SK-N-SH treated with all-trans-retinoic acid at 6 μM for 48 hours (cell line): ENCODE measurements at regions not wholly inside any gene's neighbourhood (a gene's known extent, or its start where the extent isn't known, plus 50 kb on each side); places are given as distances from the start of the nearest gene placed in this dataset.

Experiments used
- ATAC-seq: fragments of 200-7000 bp; cut with Tn5 transposase; 3 replicates; pipeline ENCODE4 v1.9.1; 2020; ENCODE audit warnings: mild to moderate bottlenecking, moderate library complexity
- ARNTL ChIP-seq: fragments of 450-650 bp; formaldehyde crosslinking; IDR thresholded peaks from 2 replicates; pipeline ENCODE4 v1.5.0; 2020; ENCODE audit warnings: low read depth, mild to moderate bottlenecking, moderate library complexity, borderline replicate concordance
- BACH2 ChIP-seq: fragments of 250-450 bp; sonication (Bioruptor Pico); IDR thresholded peaks from 2 replicates; pipeline ENCODE4 v1.9.0; 2021; ENCODE audit warnings: mild to moderate bottlenecking, borderline replicate concordance
- CREB5 ChIP-seq: fragments of 250-450 bp; sonication (Bioruptor Pico); IDR thresholded peaks from 2 replicates; pipeline ENCODE4 v1.5.1; 2020; ENCODE audit warnings: low read depth, mild to moderate bottlenecking, moderate library complexity
- CSDC2 ChIP-seq: fragments of 250-450 bp; sonication (Bioruptor Pico); IDR thresholded peaks from 2 replicates; pipeline ENCODE4 v1.5.0; 2020; ENCODE audit warnings: mild to moderate bottlenecking, moderate library complexity
- ESRRG ChIP-seq: fragments of 250-450 bp; sonication (Bioruptor Pico); IDR thresholded peaks from 2 replicates; pipeline ENCODE4 v1.6.1; 2021; ENCODE audit warnings: mild to moderate bottlenecking
- GLIS3 ChIP-seq: fragments of 250-450 bp; sonication (Bioruptor Pico); IDR thresholded peaks from 2 replicates; pipeline ENCODE4 v1.5.0; 2020; ENCODE audit warnings: mild to moderate bottlenecking, moderate library complexity
- OSR1 ChIP-seq: fragments of 250-450 bp; sonication (Bioruptor Pico); IDR thresholded peaks from 2 replicates; pipeline ENCODE4 v1.8.0; 2022; ENCODE audit warnings: moderate library complexity, mild to moderate bottlenecking, inconsistent platforms
- POU6F1 ChIP-seq: fragments of 250-450 bp; sonication (Bioruptor Pico); IDR thresholded peaks from 2 replicates; pipeline ENCODE4 v1.8.0; 2021; ENCODE audit warnings: low read depth, mild to moderate bottlenecking, moderate library complexity, borderline replicate concordance
- PPARA ChIP-seq: fragments of 250-450 bp; sonication (Bioruptor Pico); IDR thresholded peaks from 2 replicates; pipeline ENCODE4 v1.5.0; 2020; ENCODE audit warnings: mild to moderate bottlenecking, borderline replicate concordance
- RARB ChIP-seq: fragments of 250-450 bp; sonication (Bioruptor Pico); IDR thresholded peaks from 2 replicates; pipeline ENCODE4 v1.8.0; 2021; ENCODE audit warnings: mild to moderate bottlenecking, moderate library complexity
- SNAI2 ChIP-seq: fragments of 250-450 bp; sonication (Bioruptor Pico); IDR thresholded peaks from 2 replicates; pipeline ENCODE4 v1.5.0; 2020; ENCODE audit warnings: mild to moderate bottlenecking, moderate library complexity
- TCF4 ChIP-seq: fragments of 250-450 bp; sonication (Bioruptor Pico); IDR thresholded peaks from 2 replicates; pipeline ENCODE4 v1.8.0; 2021; ENCODE audit warnings: mild to moderate bottlenecking, moderate library complexity, borderline replicate concordance
- TOX ChIP-seq: fragments of 250-450 bp; sonication (Bioruptor Pico); IDR thresholded peaks from 2 replicates; pipeline ENCODE4 v1.8.0; 2021; ENCODE audit warnings: mild to moderate bottlenecking, moderate library complexity, borderline replicate concordance
- ZC3H10 ChIP-seq: fragments of 250-450 bp; sonication (Bioruptor Pico); IDR thresholded peaks from 2 replicates; pipeline ENCODE4 v1.5.1; 2021; ENCODE audit warnings: mild to moderate bottlenecking, moderate library complexity
- ZFP3 ChIP-seq: fragments of 250-450 bp; sonication (Bioruptor Pico); IDR thresholded peaks from 2 replicates; pipeline ENCODE4 v1.5.0; 2020; ENCODE audit warnings: mild to moderate bottlenecking, moderate library complexity
- ZFP30 ChIP-seq: fragments of 450-650 bp; formaldehyde crosslinking; IDR thresholded peaks from 2 replicates; pipeline ENCODE4 v1.5.0; 2022; ENCODE audit warnings: mild to moderate bottlenecking, moderate library complexity
- ZNF565 ChIP-seq: fragments of 450-650 bp; formaldehyde crosslinking; conservative IDR thresholded peaks from 2 replicates; pipeline ENCODE4 v1.5.0; 2020; ENCODE audit warnings: low read depth, mild to moderate bottlenecking, moderate library complexity
- ZNF70 ChIP-seq: fragments of 450-650 bp; formaldehyde crosslinking; IDR thresholded peaks from 2 replicates; pipeline ENCODE4 v1.5.0; 2020; ENCODE audit warnings: mild to moderate bottlenecking, moderate library complexity
- ZNF8 ChIP-seq: fragments of 450-650 bp; formaldehyde crosslinking; IDR thresholded peaks from 2 replicates; pipeline ENCODE4 v1.5.0; 2020; ENCODE audit warnings: mild to moderate bottlenecking, moderate library complexity
- TF ChIP-seq, protein P1 (sequence below): fragments of 250-450 bp; sonication (Bioruptor Pico); IDR thresholded peaks from 2 replicates; pipeline ENCODE4 v1.5.1; 2021; ENCODE audit warnings: mild to moderate bottlenecking, moderate library complexity
- TF ChIP-seq, protein P2 (sequence below): fragments of 250-450 bp; sonication (Bioruptor Pico); IDR thresholded peaks from 2 replicates; pipeline ENCODE4 v1.8.0; 2020; ENCODE audit warnings: mild to moderate bottlenecking, moderate library complexity, borderline replicate concordance
- TF ChIP-seq, protein P3 (sequence below): fragments of 250-450 bp; sonication (Bioruptor Pico); IDR thresholded peaks from 2 replicates; pipeline ENCODE4 v1.5.0; 2020; ENCODE audit warnings: mild to moderate bottlenecking, moderate library complexity

DNA sequence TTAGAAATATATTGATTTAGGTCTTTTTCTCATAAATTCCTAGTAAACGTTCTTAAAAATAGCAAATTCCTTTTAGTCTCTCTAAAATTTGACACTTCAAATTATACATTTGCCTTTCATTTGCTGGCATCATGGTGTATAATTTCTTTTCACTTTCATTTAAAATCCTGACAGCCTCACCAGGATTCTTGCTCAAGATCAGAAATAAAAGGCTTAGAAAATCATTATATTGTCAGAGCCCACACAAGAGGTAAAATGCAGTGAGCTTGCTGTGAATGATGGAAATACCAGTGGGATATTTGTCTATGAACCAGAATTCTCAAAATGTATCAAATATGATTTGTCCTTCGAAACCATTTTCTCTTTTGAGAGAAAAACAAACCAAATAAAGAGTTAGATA lies 78.2 kb upstream of the PIK3C2G start:
- no peak for ATAC-seq
- no peak for TF ChIP-seq GLIS3 (CRISPR knock-in tag)
- TF ChIP-seq ZNF70 (CRISPR knock-in tag) = no peak
- TF ChIP-seq BACH2 (CRISPR knock-in tag) = no peak
- TF ChIP-seq, protein P1, sequence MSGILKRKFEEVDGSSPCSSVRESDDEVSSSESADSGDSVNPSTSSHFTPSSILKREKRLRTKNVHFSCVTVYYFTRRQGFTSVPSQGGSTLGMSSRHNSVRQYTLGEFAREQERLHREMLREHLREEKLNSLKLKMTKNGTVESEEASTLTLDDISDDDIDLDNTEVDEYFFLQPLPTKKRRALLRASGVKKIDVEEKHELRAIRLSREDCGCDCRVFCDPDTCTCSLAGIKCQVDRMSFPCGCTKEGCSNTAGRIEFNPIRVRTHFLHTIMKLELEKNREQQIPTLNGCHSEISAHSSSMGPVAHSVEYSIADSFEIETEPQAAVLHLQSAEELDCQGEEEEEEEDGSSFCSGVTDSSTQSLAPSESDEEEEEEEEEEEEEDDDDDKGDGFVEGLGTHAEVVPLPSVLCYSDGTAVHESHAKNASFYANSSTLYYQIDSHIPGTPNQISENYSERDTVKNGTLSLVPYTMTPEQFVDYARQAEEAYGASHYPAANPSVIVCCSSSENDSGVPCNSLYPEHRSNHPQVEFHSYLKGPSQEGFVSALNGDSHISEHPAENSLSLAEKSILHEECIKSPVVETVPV = no peak
- TF ChIP-seq ARNTL (CRISPR knock-in tag) = no peak

- ATAC-seq = no peak
- no peak for TF ChIP-seq ARNTL (CRISPR knock-in tag)
- no peak for TF ChIP-seq ZFP3 (CRISPR knock-in tag)
- TF ChIP-seq ESRRG (CRISPR knock-in tag) = no peak
Observed at GRCh38 chr12:18171571-18171970, 81.6 kb upstream of the RERGL start.

GRCh38 chr12:18168016-18168415 lies 78.0 kb upstream of the RERGL start:
- ATAC-seq = no peak
- TF ChIP-seq ESRRG (CRISPR knock-in tag) = no peak
- TF ChIP-seq ZNF565 (CRISPR knock-in tag) = no peak
- no peak for TF ChIP-seq TOX
- TF ChIP-seq, protein P2, sequence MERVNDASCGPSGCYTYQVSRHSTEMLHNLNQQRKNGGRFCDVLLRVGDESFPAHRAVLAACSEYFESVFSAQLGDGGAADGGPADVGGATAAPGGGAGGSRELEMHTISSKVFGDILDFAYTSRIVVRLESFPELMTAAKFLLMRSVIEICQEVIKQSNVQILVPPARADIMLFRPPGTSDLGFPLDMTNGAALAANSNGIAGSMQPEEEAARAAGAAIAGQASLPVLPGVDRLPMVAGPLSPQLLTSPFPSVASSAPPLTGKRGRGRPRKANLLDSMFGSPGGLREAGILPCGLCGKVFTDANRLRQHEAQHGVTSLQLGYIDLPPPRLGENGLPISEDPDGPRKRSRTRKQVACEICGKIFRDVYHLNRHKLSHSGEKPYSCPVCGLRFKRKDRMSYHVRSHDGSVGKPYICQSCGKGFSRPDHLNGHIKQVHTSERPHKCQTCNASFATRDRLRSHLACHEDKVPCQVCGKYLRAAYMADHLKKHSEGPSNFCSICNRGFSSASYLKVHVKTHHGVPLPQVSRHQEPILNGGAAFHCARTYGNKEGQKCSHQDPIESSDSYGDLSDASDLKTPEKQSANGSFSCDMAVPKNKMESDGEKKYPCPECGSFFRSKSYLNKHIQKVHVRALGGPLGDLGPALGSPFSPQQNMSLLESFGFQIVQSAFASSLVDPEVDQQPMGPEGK (CRISPR knock-in tag) = no peak
- TF ChIP-seq TCF4 (CRISPR knock-in tag) = no peak
- no peak for TF ChIP-seq GLIS3 (CRISPR knock-in tag)
- TF ChIP-seq BACH2 (CRISPR knock-in tag) = no peak
- no peak for TF ChIP-seq CSDC2
- no peak for TF ChIP-seq ZFP30 (CRISPR knock-in tag)
- TF ChIP-seq CREB5 (CRISPR knock-in tag) = no peak
- TF ChIP-seq, protein P1 = no peak
- TF ChIP-seq ZC3H10 (CRISPR knock-in tag) = no peak
- no peak for TF ChIP-seq ZNF70 (CRISPR knock-in tag)
- no peak for TF ChIP-seq OSR1
- no peak for TF ChIP-seq ZNF8
- no peak for TF ChIP-seq RARB
- no peak for TF ChIP-seq SNAI2 (CRISPR knock-in tag)
- TF ChIP-seq PPARA (CRISPR knock-in tag) = no peak
- no peak for TF ChIP-seq POU6F1 (CRISPR knock-in tag)
- TF ChIP-seq ARNTL (CRISPR knock-in tag) = no peak

GRCh38 chr12:18165889-18166288 lies 75.9 kb upstream of the RERGL start:
- peak; percentile 41 for ATAC-seq
- no peak for TF ChIP-seq TOX
- TF ChIP-seq, protein P3, sequence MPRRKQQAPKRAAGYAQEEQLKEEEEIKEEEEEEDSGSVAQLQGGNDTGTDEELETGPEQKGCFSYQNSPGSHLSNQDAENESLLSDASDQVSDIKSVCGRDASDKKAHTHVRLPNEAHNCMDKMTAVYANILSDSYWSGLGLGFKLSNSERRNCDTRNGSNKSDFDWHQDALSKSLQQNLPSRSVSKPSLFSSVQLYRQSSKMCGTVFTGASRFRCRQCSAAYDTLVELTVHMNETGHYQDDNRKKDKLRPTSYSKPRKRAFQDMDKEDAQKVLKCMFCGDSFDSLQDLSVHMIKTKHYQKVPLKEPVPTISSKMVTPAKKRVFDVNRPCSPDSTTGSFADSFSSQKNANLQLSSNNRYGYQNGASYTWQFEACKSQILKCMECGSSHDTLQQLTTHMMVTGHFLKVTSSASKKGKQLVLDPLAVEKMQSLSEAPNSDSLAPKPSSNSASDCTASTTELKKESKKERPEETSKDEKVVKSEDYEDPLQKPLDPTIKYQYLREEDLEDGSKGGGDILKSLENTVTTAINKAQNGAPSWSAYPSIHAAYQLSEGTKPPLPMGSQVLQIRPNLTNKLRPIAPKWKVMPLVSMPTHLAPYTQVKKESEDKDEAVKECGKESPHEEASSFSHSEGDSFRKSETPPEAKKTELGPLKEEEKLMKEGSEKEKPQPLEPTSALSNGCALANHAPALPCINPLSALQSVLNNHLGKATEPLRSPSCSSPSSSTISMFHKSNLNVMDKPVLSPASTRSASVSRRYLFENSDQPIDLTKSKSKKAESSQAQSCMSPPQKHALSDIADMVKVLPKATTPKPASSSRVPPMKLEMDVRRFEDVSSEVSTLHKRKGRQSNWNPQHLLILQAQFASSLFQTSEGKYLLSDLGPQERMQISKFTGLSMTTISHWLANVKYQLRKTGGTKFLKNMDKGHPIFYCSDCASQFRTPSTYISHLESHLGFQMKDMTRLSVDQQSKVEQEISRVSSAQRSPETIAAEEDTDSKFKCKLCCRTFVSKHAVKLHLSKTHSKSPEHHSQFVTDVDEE (CRISPR knock-in tag) = no peak
